Vagina (tissue), 2 donors: ENCODE measurements at regions not wholly inside any gene's neighbourhood (a gene's known extent, or its start where the extent isn't known, plus 50 kb on each side); places are given as distances from the start of the nearest gene placed in this dataset.
A peak's percentile ranks its signal among the peaks of the same experiment; 100 is the strongest.

Experiments
- DNase-seq, 2 donors: peaks; one replicate each; pipeline ENCODE4 v3.0.0-alpha.2; 2017; ENCODE audit errors: extremely low spot score in 2 of 2
- H3K27ac ChIP-seq: fragments of 200-600 bp; sonication (generic); one replicate; pipeline ENCODE4 v1.5.1; 2019
- H3K27me3 ChIP-seq: fragments of 200-600 bp; sonication (generic); one replicate; pipeline ENCODE4 v1.5.1; 2019
- H3K36me3 ChIP-seq, 2 donors: fragments of 200-600 bp; sonication (generic); one replicate each; pipeline ENCODE4 v1.5.1; 2017 to 2019
- H3K4me1 ChIP-seq: fragments of 200-600 bp; sonication (generic); one replicate; pipeline ENCODE4 v1.5.1; 2019
- H3K4me3 ChIP-seq, 2 donors: fragments of 200-600 bp; sonication (generic); 1 replicate in 1 of 2; 2 replicates in 1 of 2; pipeline ENCODE4 v1.5.1; 2016 to 2019
- H3K9me3 ChIP-seq: fragments of 200-600 bp; sonication (generic); one replicate; pipeline ENCODE4 v1.5.1; 2019
- POLR2A ChIP-seq, 2 donors: fragments of 450-650 bp; IDR thresholded peaks; one replicate each; pipeline ENCODE4 v1.6.1; 2017; ENCODE audit warnings: antibody characterized with exemption in 2 of 2, mild to moderate bottlenecking in 2 of 2, moderate library complexity in 2 of 2
- POLR2AphosphoS5 ChIP-seq, 2 donors: sonication (generic); formaldehyde crosslinking; IDR thresholded peaks; one replicate each; pipeline ENCODE4 v1.9.0; 2017; ENCODE audit warnings: antibody characterized with exemption in 2 of 2, mild to moderate bottlenecking in 2 of 2, low read depth in 1 of 2; ENCODE audit not compliant: insufficient read depth in 1 of 2
- intact Hi-C: fragments of 100-400 bp; cut with DNase I; formaldehyde crosslinking; loops from one replicate; pipeline ENCODE4 v1.15.1; 2023
- TF ChIP-seq, protein P1 (sequence below), 3 experiments: fragments of 450-650 bp in 2 of 3; fragments of 200-600 bp in 1 of 3; sonication (generic) in 1 of 3; IDR thresholded peaks; one replicate each; pipeline ENCODE4 v1.5.1; 2017 to 2019; ENCODE audit warnings: antibody characterized with exemption in 3 of 3, mild to moderate bottlenecking in 2 of 3, moderate library complexity in 2 of 3

GRCh38 chrX:131617182-131617581 is 73.3 kb downstream of the OR13H1 start:
- no peaks in the 10 kb centered on the region for H3K27me3 ChIP-seq
- no peaks in the 10 kb centered on the region for H3K9me3 ChIP-seq
- DNase-seq: no peak
- no peaks in the 10 kb centered on the region for H3K4me1 ChIP-seq
- intact Hi-C loops: no loop called here
- no peaks in the 10 kb centered on the region for H3K36me3 ChIP-seq
- no peak overlapping the region for H3K27ac ChIP-seq
- no peak overlapping the region for H3K4me3 ChIP-seq
- TF ChIP-seq POLR2A (IDR thresholded peaks at IDR 0.05) (no peak), POLR2AphosphoS5 (IDR thresholded peaks at IDR 0.05; ENCODE audit: insufficient read depth in 1 of 2, low read depth in 1 of 2) (no peak)
- TF ChIP-seq, protein P1, sequence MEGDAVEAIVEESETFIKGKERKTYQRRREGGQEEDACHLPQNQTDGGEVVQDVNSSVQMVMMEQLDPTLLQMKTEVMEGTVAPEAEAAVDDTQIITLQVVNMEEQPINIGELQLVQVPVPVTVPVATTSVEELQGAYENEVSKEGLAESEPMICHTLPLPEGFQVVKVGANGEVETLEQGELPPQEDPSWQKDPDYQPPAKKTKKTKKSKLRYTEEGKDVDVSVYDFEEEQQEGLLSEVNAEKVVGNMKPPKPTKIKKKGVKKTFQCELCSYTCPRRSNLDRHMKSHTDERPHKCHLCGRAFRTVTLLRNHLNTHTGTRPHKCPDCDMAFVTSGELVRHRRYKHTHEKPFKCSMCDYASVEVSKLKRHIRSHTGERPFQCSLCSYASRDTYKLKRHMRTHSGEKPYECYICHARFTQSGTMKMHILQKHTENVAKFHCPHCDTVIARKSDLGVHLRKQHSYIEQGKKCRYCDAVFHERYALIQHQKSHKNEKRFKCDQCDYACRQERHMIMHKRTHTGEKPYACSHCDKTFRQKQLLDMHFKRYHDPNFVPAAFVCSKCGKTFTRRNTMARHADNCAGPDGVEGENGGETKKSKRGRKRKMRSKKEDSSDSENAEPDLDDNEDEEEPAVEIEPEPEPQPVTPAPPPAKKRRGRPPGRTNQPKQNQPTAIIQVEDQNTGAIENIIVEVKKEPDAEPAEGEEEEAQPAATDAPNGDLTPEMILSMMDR (IDR thresholded peaks at IDR 0.05): no peak

DNA sequence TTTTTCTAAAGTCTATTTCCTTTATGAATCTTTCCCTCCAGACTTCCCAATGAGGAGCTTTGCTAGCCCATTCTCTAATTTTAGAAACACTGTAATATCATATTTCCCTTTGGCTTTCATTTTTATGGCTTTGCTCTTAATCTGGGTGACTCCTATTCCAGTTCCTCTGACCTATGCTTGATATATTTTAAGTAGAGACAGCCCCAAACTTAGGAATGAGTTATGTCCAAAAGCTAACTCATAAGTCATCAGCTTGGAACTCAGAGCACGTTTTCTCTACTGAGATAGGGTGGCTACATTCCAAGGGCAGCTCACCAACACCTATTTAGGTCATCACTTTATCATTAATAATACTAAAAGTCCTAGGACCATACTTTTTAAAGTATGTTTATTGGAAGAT is 77.8 kb downstream of the OR13H1 start:
- Histone ChIP-seq H3K27me3 (no peaks in the 10 kb centered on the region), H3K27ac (no peak overlapping the region), H3K4me3 (no peak overlapping the region), H3K36me3 (no peaks in the 10 kb centered on the region), H3K4me1 (no peaks in the 10 kb centered on the region), H3K9me3 (no peaks in the 10 kb centered on the region)
- TF ChIP-seq POLR2A (IDR thresholded peaks at IDR 0.05) (no peak), POLR2AphosphoS5 (IDR thresholded peaks at IDR 0.05; ENCODE audit: insufficient read depth in 1 of 2, low read depth in 1 of 2) (no peak)
- TF ChIP-seq, protein P1 (IDR thresholded peaks at IDR 0.05): no peak
- intact Hi-C loops: no loop called here
- DNase-seq: no peak

- H3K9me3 ChIP-seq: no peaks in the 10 kb centered on the region
- TF ChIP-seq, protein P1 (IDR thresholded peaks at IDR 0.05): no peak
- TF ChIP-seq POLR2AphosphoS5 (IDR thresholded peaks at IDR 0.05; ENCODE audit: insufficient read depth in 1 of 2, low read depth in 1 of 2): no peak
- no peak for TF ChIP-seq POLR2A (IDR thresholded peaks at IDR 0.05)
- intact Hi-C loops: no loop called here
- H3K4me1 ChIP-seq: no peaks in the 10 kb centered on the region
- no peak for DNase-seq
- no peak overlapping the region for H3K27ac ChIP-seq
- H3K27me3 ChIP-seq: no peaks in the 10 kb centered on the region
- no peak overlapping the region for H3K4me3 ChIP-seq
- H3K36me3 ChIP-seq: no peaks in the 10 kb centered on the region
Observed at GRCh38 chrX:131626681-131627296, 82.9 kb downstream of the OR13H1 start.

- TF ChIP-seq POLR2AphosphoS5 (IDR thresholded peaks at IDR 0.05; ENCODE audit: insufficient read depth in 1 of 2, low read depth in 1 of 2) (no peak), POLR2A (IDR thresholded peaks at IDR 0.05) (no peak)
- TF ChIP-seq, protein P1 (IDR thresholded peaks at IDR 0.05): no peak
- no peaks in the 10 kb centered on the region for H3K4me1 ChIP-seq
- intact Hi-C loops: no loop called here
- no peaks in the 10 kb centered on the region for H3K9me3 ChIP-seq
- H3K4me3 ChIP-seq: no peak overlapping the region
- no peak overlapping the region for H3K27ac ChIP-seq
- no peak for DNase-seq
- H3K36me3 ChIP-seq: no peaks in the 10 kb centered on the region
- no peaks in the 10 kb centered on the region for H3K27me3 ChIP-seq
Observed at GRCh38 chrX:131630534-131630933, 86.7 kb downstream of the OR13H1 start.

DNA sequence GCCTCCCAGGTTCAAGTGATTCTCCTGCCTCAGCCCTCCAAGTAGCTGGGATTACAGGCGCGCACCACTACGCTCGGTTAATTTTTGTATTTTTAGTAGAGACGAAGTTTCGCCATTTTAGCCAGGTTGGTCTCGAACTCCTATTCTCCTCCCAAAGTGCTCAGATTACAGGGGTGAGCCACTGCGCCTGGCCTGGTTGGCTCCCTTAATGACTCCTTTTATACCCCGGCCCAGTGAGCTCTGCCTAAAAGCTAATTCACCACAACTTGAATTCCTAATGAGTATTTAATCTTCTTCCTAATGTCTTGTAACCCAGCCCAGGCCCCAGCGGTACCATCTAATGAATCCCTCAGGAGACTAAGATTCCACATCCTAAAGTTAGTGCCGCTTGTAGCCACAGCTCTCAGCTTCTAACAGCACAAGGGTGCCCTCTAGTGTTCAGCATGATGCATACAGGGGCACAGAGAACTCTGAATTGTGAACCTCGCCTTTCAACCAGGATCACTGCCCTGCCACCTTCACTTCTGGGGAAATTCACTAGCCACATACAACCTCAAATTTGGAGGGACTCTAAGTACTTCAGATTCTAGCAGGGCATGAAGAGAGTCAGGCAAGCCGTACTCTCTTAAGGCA is 89.5 kb downstream of the OR13H1 start:
- H3K4me1 ChIP-seq: no peaks in the 10 kb centered on the region
- H3K27ac ChIP-seq: no peak overlapping the region
- H3K36me3 ChIP-seq: no peaks in the 10 kb centered on the region
- no peak overlapping the region for H3K4me3 ChIP-seq
- no peak for DNase-seq
- no peaks in the 10 kb centered on the region for H3K9me3 ChIP-seq
- H3K27me3 ChIP-seq: peaks cover 4% of the 10 kb centered on the region
- intact Hi-C loops: no loop called here
- TF ChIP-seq, protein P1 (IDR thresholded peaks at IDR 0.05): peak in 2 of 3 experiments; percentile 32 to 44
- TF ChIP-seq POLR2AphosphoS5 (IDR thresholded peaks at IDR 0.05; ENCODE audit: insufficient read depth in 1 of 2, low read depth in 1 of 2): no peak
